Upper lobe of right lung (tissue), 1 donor: ENCODE measurements at regions not wholly inside any gene's neighbourhood (a gene's known extent, or its start where the extent isn't known, plus 50 kb on each side); places are given as distances from the start of the nearest gene placed in this dataset.

ENCODE experiments used
- ATAC-seq: fragments of 200-7000 bp; cut with Tn5 transposase; one replicate; pipeline ENCODE4 v1.9.1; 2020; ENCODE audit warnings: mild to moderate bottlenecking, moderate library complexity
- DNase-seq: peaks from one replicate; pipeline ENCODE4 v3.0.0-alpha.2; 2020
- H3K27ac ChIP-seq: fragments of 200-600 bp; one replicate; pipeline ENCODE4 v1.8.0; 2022
- H3K27me3 ChIP-seq: fragments of 200-600 bp; one replicate; pipeline ENCODE4 v1.8.0; 2022; ENCODE audit warnings: mild to moderate bottlenecking
- H3K36me3 ChIP-seq: fragments of 200-600 bp; one replicate; pipeline ENCODE4 v1.8.0; 2022
- H3K4me1 ChIP-seq: fragments of 200-600 bp; one replicate; pipeline ENCODE4 v1.8.0; 2022
- H3K4me3 ChIP-seq: fragments of 200-600 bp; one replicate; pipeline ENCODE4 v1.8.0; 2022; ENCODE audit warnings: mild to moderate bottlenecking
- H3K9me3 ChIP-seq: fragments of 200-600 bp; one replicate; pipeline ENCODE4 v1.8.0; 2022
- CTCF ChIP-seq: fragments of 200-600 bp; IDR thresholded peaks from one replicate; pipeline ENCODE4 v1.8.0; 2022; ENCODE audit warnings: antibody characterized with exemption
- intact Hi-C: fragments of 100-400 bp; cut with DNase I; formaldehyde crosslinking; loops from one replicate; pipeline ENCODE4 v1.11.0; 2022
- donor health status: DM: no; HTN: yes; CAD: no; lungs with severe emphysema.

GRCh38 chr16:55204069-55204468 lies 119.9 kb upstream of the IRX6 start:
- no peak for ATAC-seq
- Histone ChIP-seq H3K27ac (no peak overlapping the region), H3K4me1 (no peaks in the 10 kb centered on the region), H3K36me3 (no peaks in the 10 kb centered on the region), H3K27me3 (no peaks in the 10 kb centered on the region), H3K9me3 (no peaks in the 10 kb centered on the region), H3K4me3 (no peak overlapping the region)
- no peak for DNase-seq
- TF ChIP-seq CTCF = no peak
- intact Hi-C loops = no loop called here

GRCh38 chr16:55204923-55205322 lies 119.1 kb upstream of the IRX6 start:
- no peak for TF ChIP-seq CTCF
- Histone ChIP-seq H3K27ac (no peak overlapping the region), H3K4me1 (no peaks in the 10 kb centered on the region), H3K27me3 (no peaks in the 10 kb centered on the region), H3K9me3 (no peaks in the 10 kb centered on the region), H3K36me3 (no peaks in the 10 kb centered on the region), H3K4me3 (no peak overlapping the region)
- ATAC-seq (no peak), DNase-seq (no peak)
- intact Hi-C loops = no loop called here

- TF ChIP-seq CTCF = no peak
- no peaks in the 10 kb centered on the region for H3K9me3 ChIP-seq
- H3K4me3 ChIP-seq = no peak overlapping the region
- no peaks in the 10 kb centered on the region for H3K4me1 ChIP-seq
- DNase-seq (no peak), ATAC-seq (no peak)
- no peak overlapping the region for H3K27ac ChIP-seq
- no peaks in the 10 kb centered on the region for H3K36me3 ChIP-seq
- intact Hi-C loops = no loop called here
- no peaks in the 10 kb centered on the region for H3K27me3 ChIP-seq
Measured at GRCh38 chr16:55207693-55208428, 116.1 kb upstream of the IRX6 start.

GRCh38 chr16:55209626-55210025 lies 114.4 kb upstream of the IRX6 start:
- DNase-seq (no peak), ATAC-seq (no peak)
- H3K27me3 ChIP-seq = no peaks in the 10 kb centered on the region
- H3K27ac ChIP-seq = no peak overlapping the region
- intact Hi-C loops = no loop called here
- TF ChIP-seq CTCF = no peak
- H3K4me1 ChIP-seq = no peaks in the 10 kb centered on the region
- H3K36me3 ChIP-seq = no peaks in the 10 kb centered on the region
- no peak overlapping the region for H3K4me3 ChIP-seq
- H3K9me3 ChIP-seq = no peaks in the 10 kb centered on the region

- H3K9me3 ChIP-seq = no peaks in the 10 kb centered on the region
- TF ChIP-seq CTCF = no peak
- DNase-seq (no peak), ATAC-seq (no peak)
- H3K36me3 ChIP-seq = no peaks in the 10 kb centered on the region
- no peak overlapping the region for H3K4me3 ChIP-seq
- no peak overlapping the region for H3K27ac ChIP-seq
- intact Hi-C loops = no loop called here
- no peaks in the 10 kb centered on the region for H3K4me1 ChIP-seq
- no peaks in the 10 kb centered on the region for H3K27me3 ChIP-seq
Measured at GRCh38 chr16:55212791-55213190, 111.2 kb upstream of the IRX6 start.

- Histone ChIP-seq H3K9me3 (no peaks in the 10 kb centered on the region), H3K27ac (no peak overlapping the region), H3K4me3 (no peak overlapping the region), H3K36me3 (no peaks in the 10 kb centered on the region), H3K27me3 (no peaks in the 10 kb centered on the region), H3K4me1 (no peaks in the 10 kb centered on the region)
- no peak for TF ChIP-seq CTCF
- DNase-seq = no peak
- intact Hi-C loops = no loop called here
- ATAC-seq = no peak
Measured at GRCh38 chr16:55214412-55214811, 109.6 kb upstream of the IRX6 start.
